Body of pancreas (tissue), 4 donors: ENCODE measurements at regions not wholly inside any gene's neighbourhood (a gene's known extent, or its start where the extent isn't known, plus 50 kb on each side); places are given as distances from the start of the nearest gene placed in this dataset.

Experiments
- ATAC-seq: fragments of 150-250 bp; one replicate; pipeline ENCODE4 v1.9.1; 2016
- DNase-seq, 4 donors: peaks; one replicate each; pipeline ENCODE4 v3.0.0-alpha.2; 2019
- H3K27ac ChIP-seq, 4 donors: fragments of 200-600 bp; sonication (generic); 1 replicate in 3 of 4; 2 replicates in 1 of 4; pipeline versions ENCODE4 v1.5.1 to v1.6.1; 2016 to 2019; ENCODE audit warnings: mild to moderate bottlenecking in 1 of 4, mixed read lengths in 1 of 4, moderate library complexity in 1 of 4
- H3K27me3 ChIP-seq, 2 donors: fragments of 200-600 bp; sonication (generic); one replicate each; pipeline ENCODE4 v1.6.0; 2016; ENCODE audit warnings: mild to moderate bottlenecking in 1 of 2
- H3K36me3 ChIP-seq, 2 donors: fragments of 200-600 bp; sonication (generic); replicated peaks in 1 of 2; 2 replicates each; pipeline ENCODE4 v1.5.1; 2016; ENCODE audit warnings: low read depth in 2 of 2; ENCODE audit not compliant: insufficient read depth in 1 of 2
- H3K4me1 ChIP-seq: fragments of 200-600 bp; sonication (generic); one replicate; pipeline ENCODE4 v1.6.0; 2016
- H3K4me3 ChIP-seq, 2 donors: fragments of 200-600 bp; sonication (generic); 1 replicate in 1 of 2; 2 replicates in 1 of 2; pipeline ENCODE4 v1.5.1; 2016 to 2019
- H3K9me3 ChIP-seq, 3 donors: fragments of 200-600 bp; sonication (generic); 1 replicate in 2 of 3; 2 replicates in 1 of 3; pipeline ENCODE4 v1.5.1; 2016
- CTCF ChIP-seq, 7 experiments: fragments of 450-650 bp in 4 of 7; fragments of 200-600 bp in 3 of 7; sonication (generic) in 3 of 7; IDR thresholded peaks; one replicate each; pipeline ENCODE4 v1.5.1; 2016 to 2019; ENCODE audit warnings: antibody characterized with exemption in 7 of 7
- POLR2A ChIP-seq, 3 donors: fragments of 450-650 bp; IDR thresholded peaks; one replicate each; pipeline ENCODE4 v1.6.1; 2016; ENCODE audit warnings: antibody characterized with exemption in 3 of 3, mild to moderate bottlenecking in 2 of 3
- WGBS, 2 donors: methylation state at CpG; one replicate each; pipeline ENCODE4 v1.1.5; 2017; 5-methylcytosine and 5-hydroxymethylcytosine counted together
- intact Hi-C: fragments of 100-400 bp; cut with DNase I; formaldehyde crosslinking; loops from one replicate; pipeline ENCODE4 v1.15.1; 2023

GRCh38 chr6:55954436-55954835, 79.0 kb upstream of the BMP5 start:
- Histone ChIP-seq H3K4me3 (no peak overlapping the region), H3K4me1 (no peaks in the 10 kb centered on the region), H3K36me3 (no peaks in the 10 kb centered on the region), H3K27me3 (no peaks in the 10 kb centered on the region), H3K9me3 (no peaks in the 10 kb centered on the region), H3K27ac (no peak overlapping the region)
- TF ChIP-seq CTCF (IDR thresholded peaks at IDR 0.05) (no peak), POLR2A (IDR thresholded peaks at IDR 0.05) (no peak)
- no peak for DNase-seq
- intact Hi-C loops, result loop anchor here (10.0 kb wide), 2 partner anchors 510 to 680 kb away; no protein-coding TSS in a partner anchor
- ATAC-seq, result no peak

GRCh38 chr6:55953335-55953734, 77.9 kb upstream of the BMP5 start:
- DNase-seq (no peak), ATAC-seq (peak; percentile 60)
- intact Hi-C loops, result loop anchor here (10.0 kb wide), 2 partner anchors 509 to 679 kb away; no protein-coding TSS in a partner anchor
- Histone ChIP-seq H3K27me3 (no peaks in the 10 kb centered on the region), H3K27ac (no peak overlapping the region), H3K4me3 (no peak overlapping the region), H3K36me3 (no peaks in the 10 kb centered on the region), H3K4me1 (no peaks in the 10 kb centered on the region), H3K9me3 (no peaks in the 10 kb centered on the region)
- 7 to 13% methylated on average over 7 of the region's 7 CpGs for WGBS, 2 donors
- TF ChIP-seq POLR2A (IDR thresholded peaks at IDR 0.05) (no peak), CTCF (IDR thresholded peaks at IDR 0.05) (peak in 5 of 7 experiments; percentile 39 to 66 (median 56))

GRCh38 chr6:55950071-55950814, 74.9 kb upstream of the BMP5 start:
- Histone ChIP-seq H3K27me3 (no peaks in the 10 kb centered on the region), H3K27ac (no peak overlapping the region), H3K9me3 (no peaks in the 10 kb centered on the region), H3K36me3 (no peaks in the 10 kb centered on the region), H3K4me3 (no peak overlapping the region), H3K4me1 (no peaks in the 10 kb centered on the region)
- ATAC-seq (no peak), DNase-seq (no peak)
- 89 to 90% methylated on average over 16 to 26 of the region's 26 CpGs for WGBS, 2 donors
- TF ChIP-seq CTCF (IDR thresholded peaks at IDR 0.05) (no peak), POLR2A (IDR thresholded peaks at IDR 0.05) (no peak)
- intact Hi-C loops, result loop anchor here (10.0 kb wide), 2 partner anchors 505 to 675 kb away; no protein-coding TSS in a partner anchor

GRCh38 chr6:55943329-55943728, 67.9 kb upstream of the BMP5 start:
- WGBS, 2 donors, result 65% methylated on average over 3 of the region's 3 CpGs
- Histone ChIP-seq H3K27me3 (no peaks in the 10 kb centered on the region), H3K4me1 (no peaks in the 10 kb centered on the region), H3K9me3 (no peaks in the 10 kb centered on the region), H3K36me3 (no peaks in the 10 kb centered on the region), H3K27ac (no peak overlapping the region), H3K4me3 (no peak overlapping the region)
- TF ChIP-seq CTCF (IDR thresholded peaks at IDR 0.05), result no peak
- no peak for TF ChIP-seq POLR2A (IDR thresholded peaks at IDR 0.05)
- no peak for DNase-seq
- intact Hi-C loops, result no loop called here
- no peak for ATAC-seq

GRCh38 chr6:55941702-55942101, 66.3 kb upstream of the BMP5 start:
- Histone ChIP-seq H3K27me3 (no peaks in the 10 kb centered on the region), H3K4me1 (no peaks in the 10 kb centered on the region), H3K36me3 (no peaks in the 10 kb centered on the region), H3K4me3 (no peak overlapping the region), H3K9me3 (no peaks in the 10 kb centered on the region), H3K27ac (no peak overlapping the region)
- ATAC-seq (no peak), DNase-seq (no peak)
- 83 to 84% methylated on average over 2 of the region's 2 CpGs for WGBS, 2 donors
- intact Hi-C loops, result no loop called here
- TF ChIP-seq POLR2A (IDR thresholded peaks at IDR 0.05), result no peak
